Heart right ventricle (tissue), 16 donors: ENCODE measurements at regions not wholly inside any gene's neighbourhood (a gene's known extent, or its start where the extent isn't known, plus 50 kb on each side); places are given as distances from the start of the nearest gene placed in this dataset.
A peak's percentile ranks its signal among the peaks of the same experiment; 100 is the strongest.

Experiments
- ATAC-seq, 8 donors: fragments of 200-7000 bp; cut with Tn5 transposase; one replicate each; pipeline ENCODE4 v1.9.1; 2020; ENCODE audit warnings: mild to moderate bottlenecking in 8 of 8, moderate library complexity in 8 of 8, moderate number of reproducible peaks in 1 of 8
- DNase-seq, 2 donors: peaks; one replicate each; pipeline ENCODE4 v3.0.0-alpha.2; 2020
- H3K27ac ChIP-seq, 10 donors: fragments of 200-600 bp; sonication (generic) in 2 of 10; one replicate each; pipeline versions ENCODE4 v1.5.0 to v1.8.0; 2020 to 2022; ENCODE audit warnings: mild to moderate bottlenecking in 3 of 10
- H3K27me3 ChIP-seq, 7 donors: fragments of 200-600 bp; one replicate each; pipeline ENCODE4 v1.8.0; 2021 to 2022; ENCODE audit warnings: mild to moderate bottlenecking in 2 of 7
- H3K36me3 ChIP-seq, 9 donors: fragments of 200-600 bp; sonication (generic) in 1 of 9; one replicate each; pipeline versions ENCODE4 v1.5.0 to v1.8.0; 2020 to 2022; ENCODE audit warnings: mild to moderate bottlenecking in 2 of 9
- H3K4me1 ChIP-seq, 9 donors: fragments of 200-600 bp; sonication (generic) in 1 of 9; one replicate each; pipeline versions ENCODE4 v1.5.0 to v1.8.0; 2020 to 2022; ENCODE audit warnings: mild to moderate bottlenecking in 4 of 9
- H3K4me3 ChIP-seq, 10 donors: fragments of 200-600 bp; sonication (generic) in 2 of 10; one replicate each; pipeline versions ENCODE4 v1.5.0 to v1.8.0; 2020 to 2022; ENCODE audit warnings: mild to moderate bottlenecking in 7 of 10, moderate library complexity in 2 of 10
- H3K9me3 ChIP-seq, 11 donors: fragments of 200-600 bp in 10 of 11; sonication (generic) in 2 of 11; one replicate each; pipeline versions ENCODE4 v1.5.0 to v1.8.0; 2013 to 2022; ENCODE audit warnings: mild to moderate bottlenecking in 2 of 11, control low read depth in 1 of 11, moderate library complexity in 1 of 11
- WGBS, 2 donors: extraction: QIAGEN DNeasy Blood & Tissue Kit; methylation state at CpG; one replicate each; pipeline ENCODE4 v1.1.7; 2013; ENCODE audit warnings: inconsistent platforms in 1 of 2; 5-methylcytosine and 5-hydroxymethylcytosine counted together
- intact Hi-C, 10 donors: fragments of 100-400 bp; cut with DNase I; formaldehyde crosslinking; loops; one replicate each; pipeline versions ENCODE4 v1.11.1 to v1.14.2; 2022
- TF ChIP-seq, protein P1 (sequence below), 9 donors: fragments of 200-600 bp; sonication (generic) in 2 of 9; IDR thresholded peaks; one replicate each; pipeline versions ENCODE4 v1.5.0 to v1.8.0; 2021 to 2022; ENCODE audit warnings: antibody characterized with exemption in 9 of 9, mild to moderate bottlenecking in 5 of 9, moderate library complexity in 1 of 9
- donor health status: Arrhythmogenic right ventricular cardiomyopathy.
- donor health status: ischemic (EF 13 %, LVEDD 7.1; RV severe dilation, severe dysfunction).
- donor health status: healthy with polysubstance abuse.
- donor health status: DM: no; HTN: yes; CAD: no.
- donor health status: DM: no; HTN: no; CAD: no.
- donor health status: ischemic (EF 25% LVEDD 6.9; RV normal size, moderate dysfunction).
- donor health status: ischemic (EF 25% LVEDD 5.7; RV mildly dilated, moderate dysfunction).
- donor health status: healthy.
- donor health status: DM: yes; HTN: yes; CAD: no.
- donor health status: Ischemic cardiomyopathy.
- donor health status: ischemic (EF 35%, LVEDD 5.7; RV mildly dilated, moderate dysfunction).
- donor health status: nonischemic (EF 11% LVEDD 7.7; RV severe dilation, severe dysfunction).
- donor health status: DM: yes; HTN: yes; CAD: no.
- donor health status: PGD.
- donor health status: ischemic (EF 29% LVEDD 5.4; RV normal size, mild dysfunction).
- donor health status: nonischemic (EF 23%, LVEDD 6.1; RV moderate dilation, normal function).

DNA sequence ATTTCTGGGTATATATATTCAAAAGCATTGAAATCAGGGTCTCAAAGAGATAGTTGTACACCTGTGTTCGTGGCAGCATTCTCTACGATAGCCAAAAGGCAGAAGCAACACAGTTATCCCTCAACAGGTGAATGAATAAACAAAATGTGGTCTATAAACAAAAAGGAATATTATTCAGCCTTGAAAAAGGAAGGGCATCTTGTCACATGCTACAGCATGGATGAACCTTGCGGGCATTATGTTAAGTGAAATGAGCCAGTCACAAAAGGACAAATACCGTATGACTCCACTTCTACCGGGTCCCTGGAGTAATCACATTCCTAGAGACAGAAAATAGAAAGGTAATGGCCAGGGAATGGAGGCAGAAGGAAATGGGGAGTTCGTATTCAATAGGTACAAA lies 228.8 kb downstream of the SH3BP4 start:
- intact Hi-C loops: no loop called here
- no peak overlapping the region for H3K27ac ChIP-seq
- 90 to 94% methylated on average over 6 of the region's 6 CpGs for WGBS, 2 donors
- H3K27me3 ChIP-seq: peaks cover 5 to 39% (median 12%) of the 10 kb centered on the region in 7 donors
- DNase-seq (no peak), ATAC-seq (no peak)
- H3K36me3 ChIP-seq: no peaks in the 10 kb centered on the region
- H3K4me3 ChIP-seq: no peak overlapping the region
- TF ChIP-seq, protein P1, sequence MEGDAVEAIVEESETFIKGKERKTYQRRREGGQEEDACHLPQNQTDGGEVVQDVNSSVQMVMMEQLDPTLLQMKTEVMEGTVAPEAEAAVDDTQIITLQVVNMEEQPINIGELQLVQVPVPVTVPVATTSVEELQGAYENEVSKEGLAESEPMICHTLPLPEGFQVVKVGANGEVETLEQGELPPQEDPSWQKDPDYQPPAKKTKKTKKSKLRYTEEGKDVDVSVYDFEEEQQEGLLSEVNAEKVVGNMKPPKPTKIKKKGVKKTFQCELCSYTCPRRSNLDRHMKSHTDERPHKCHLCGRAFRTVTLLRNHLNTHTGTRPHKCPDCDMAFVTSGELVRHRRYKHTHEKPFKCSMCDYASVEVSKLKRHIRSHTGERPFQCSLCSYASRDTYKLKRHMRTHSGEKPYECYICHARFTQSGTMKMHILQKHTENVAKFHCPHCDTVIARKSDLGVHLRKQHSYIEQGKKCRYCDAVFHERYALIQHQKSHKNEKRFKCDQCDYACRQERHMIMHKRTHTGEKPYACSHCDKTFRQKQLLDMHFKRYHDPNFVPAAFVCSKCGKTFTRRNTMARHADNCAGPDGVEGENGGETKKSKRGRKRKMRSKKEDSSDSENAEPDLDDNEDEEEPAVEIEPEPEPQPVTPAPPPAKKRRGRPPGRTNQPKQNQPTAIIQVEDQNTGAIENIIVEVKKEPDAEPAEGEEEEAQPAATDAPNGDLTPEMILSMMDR (IDR thresholded peaks at IDR 0.05): no peak
- peaks cover 0 to 4% (median 0%) of the 10 kb centered on the region in 11 donors for H3K9me3 ChIP-seq
- no peaks in the 10 kb centered on the region for H3K4me1 ChIP-seq

DNA sequence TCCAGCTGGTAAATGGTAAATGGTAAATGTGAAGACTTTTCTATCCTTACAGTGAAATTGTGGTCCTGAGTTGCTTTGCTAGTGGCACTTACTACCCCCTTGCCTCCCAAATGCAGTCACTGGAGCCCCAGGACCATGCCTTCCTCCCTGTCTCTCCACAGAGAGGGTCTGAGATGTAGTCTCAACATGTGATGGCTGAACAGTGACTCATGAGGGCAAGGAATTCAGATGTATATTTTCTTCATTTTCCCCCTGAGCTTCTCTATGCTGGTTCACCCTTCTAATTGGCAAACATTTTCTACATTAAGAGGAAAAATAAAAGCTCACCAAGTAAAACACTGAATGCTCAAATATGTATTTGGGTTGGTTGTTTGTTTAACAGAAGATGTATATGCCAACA lies 232.0 kb downstream of the SH3BP4 start:
- intact Hi-C loops: no loop called here
- DNase-seq (no peak), ATAC-seq (no peak)
- TF ChIP-seq, protein P1 (IDR thresholded peaks at IDR 0.05): no peak
- Histone ChIP-seq H3K9me3 (peaks cover 0 to 10% (median 0%) of the 10 kb centered on the region in 11 donors), H3K27me3 (peaks cover 5 to 38% (median 12%) of the 10 kb centered on the region in 7 donors), H3K27ac (no peak overlapping the region), H3K4me3 (no peak overlapping the region), H3K36me3 (no peaks in the 10 kb centered on the region), H3K4me1 (no peaks in the 10 kb centered on the region)

DNA sequence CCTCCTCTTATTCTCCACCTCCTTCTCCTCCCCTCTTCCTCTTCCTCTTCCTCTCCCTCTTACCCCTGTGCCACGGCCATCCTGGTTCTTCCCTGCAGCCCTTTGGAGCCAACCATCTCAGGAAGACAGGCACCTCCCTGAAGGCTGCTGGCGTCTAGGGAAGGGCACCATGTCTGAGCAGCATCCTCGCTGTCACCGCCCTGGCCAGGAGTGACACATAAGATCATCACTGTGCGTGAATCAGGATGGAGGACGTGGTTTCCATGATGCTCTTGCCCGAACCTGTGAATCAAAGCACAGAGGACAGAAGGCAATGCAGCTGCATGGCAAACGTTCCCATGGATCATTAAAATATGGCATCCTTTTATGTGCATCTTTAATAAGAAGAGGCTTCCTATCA lies 236.0 kb downstream of the SH3BP4 start:
- H3K36me3 ChIP-seq: no peaks in the 10 kb centered on the region
- WGBS, 2 donors: 87 to 88% methylated on average over 8 of the region's 8 CpGs
- H3K4me3 ChIP-seq: no peak overlapping the region
- DNase-seq: no peak
- H3K27me3 ChIP-seq: peaks cover 0 to 31% (median 0%) of the 10 kb centered on the region in 7 donors
- no peak overlapping the region for H3K27ac ChIP-seq
- TF ChIP-seq, protein P1 (IDR thresholded peaks at IDR 0.05): no peak
- intact Hi-C loops: no loop called here
- ATAC-seq: no peak
- H3K9me3 ChIP-seq: peaks cover 0 to 7% (median 0%) of the 10 kb centered on the region in 11 donors
- H3K4me1 ChIP-seq: no peaks in the 10 kb centered on the region

DNA sequence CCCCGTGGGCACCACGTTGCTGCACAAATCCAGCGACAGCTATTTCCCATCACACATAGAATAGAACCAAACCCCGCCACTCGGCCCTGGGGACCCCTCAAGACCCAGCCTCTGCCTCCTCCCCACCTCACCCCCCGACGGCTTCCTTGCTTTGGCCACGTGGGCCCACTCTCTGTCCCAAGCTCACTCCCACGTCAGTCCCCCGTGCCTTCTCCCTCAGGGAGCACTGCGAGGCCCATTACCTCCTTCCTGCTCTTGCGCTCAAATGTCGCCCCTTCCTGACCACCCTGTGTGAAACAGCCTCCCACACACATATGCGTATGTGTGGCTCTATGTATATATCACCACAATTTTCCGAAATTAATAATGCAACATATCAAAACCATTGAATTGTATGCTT lies 239.7 kb downstream of the SH3BP4 start:
- intact Hi-C loops: no loop called here
- Histone ChIP-seq H3K9me3 (peaks cover 0 to 7% (median 0%) of the 10 kb centered on the region in 11 donors), H3K27ac (no peak overlapping the region), H3K27me3 (peaks cover 0 to 35% (median 0%) of the 10 kb centered on the region in 7 donors), H3K4me3 (peak overlapping the region in 3 of 10 donors; percentile 1 to 13 (median 11)), H3K36me3 (no peaks in the 10 kb centered on the region), H3K4me1 (no peaks in the 10 kb centered on the region)
- DNase-seq (no peak), ATAC-seq (peak in 1 of 8 donors; percentile 22)
- TF ChIP-seq, protein P1 (IDR thresholded peaks at IDR 0.05): no peak
- 52 to 61% methylated on average over 15 of the region's 15 CpGs for WGBS, 2 donors
